ENCODE measurements at regions not wholly inside any gene's neighbourhood (a gene's known extent, or its start where the extent isn't known, plus 50 kb on each side); places are given as distances from the start of the nearest gene placed in this dataset.
A peak's percentile ranks its signal among the peaks of the same experiment; 100 is the strongest.

GRCh38 chr18:37778417-37779165 lies 213.0 kb upstream of the CELF4 start:
- FAIRE-seq (no peak), DNase-seq (ENCODE audit: low spot score) (peak; percentile 67)

- DNase-seq (ENCODE audit: low spot score) (no peak), FAIRE-seq (no peak)
Measured at GRCh38 chr18:37769826-37770225, 204.2 kb upstream of the CELF4 start.

GRCh38 chr18:37764541-37765288 lies 199.1 kb upstream of the CELF4 start:
- no peak for FAIRE-seq

GRCh38 chr18:37762076-37762621 lies 196.6 kb upstream of the CELF4 start:
- DNase-seq (ENCODE audit: low spot score) (no peak), FAIRE-seq (no peak)

More at GRCh38 chr18:37764541-37765288, 199.1 kb upstream of the CELF4 start:
- DNase-seq (ENCODE audit: low spot score): no peak

- FAIRE-seq (no peak), DNase-seq (ENCODE audit: low spot score) (no peak)
Measured at GRCh38 chr18:37754141-37754540, 188.5 kb upstream of the CELF4 start.

GRCh38 chr18:37742436-37742835 lies 176.8 kb upstream of the CELF4 start:
- no peak for FAIRE-seq
- no peak for DNase-seq (ENCODE audit: low spot score)

- FAIRE-seq (no peak), DNase-seq (ENCODE audit: low spot score) (no peak)
Measured at GRCh38 chr18:37741032-37741623, 175.5 kb upstream of the CELF4 start.

GRCh38 chr18:37734406-37734805 lies 168.8 kb upstream of the CELF4 start:
- FAIRE-seq (no peak), DNase-seq (ENCODE audit: low spot score) (no peak)

- no peak for FAIRE-seq
Measured at GRCh38 chr18:37729716-37730115, 164.1 kb upstream of the CELF4 start.

GRCh38 chr18:37724206-37724605 lies 158.6 kb upstream of the CELF4 start:
- FAIRE-seq (no peak), DNase-seq (ENCODE audit: low spot score) (no peak)

More at GRCh38 chr18:37729716-37730115, 164.1 kb upstream of the CELF4 start:
- no peak for DNase-seq (ENCODE audit: low spot score)

- FAIRE-seq: no peak
Measured at GRCh38 chr18:37721544-37722522, 156.2 kb upstream of the CELF4 start.

GRCh38 chr18:37720663-37721062 lies 155.1 kb upstream of the CELF4 start:
- FAIRE-seq (no peak), DNase-seq (ENCODE audit: low spot score) (no peak)

More at GRCh38 chr18:37721544-37722522, 156.2 kb upstream of the CELF4 start:
- peak; percentile 18 for DNase-seq (ENCODE audit: low spot score)

GRCh38 chr18:37717656-37718055 lies 152.1 kb upstream of the CELF4 start:
- DNase-seq (ENCODE audit: low spot score): no peak
- no peak for FAIRE-seq

GRCh38 chr18:37717098-37717497 lies 151.5 kb upstream of the CELF4 start:
- no peak for FAIRE-seq

GRCh38 chr18:37716106-37716735 lies 150.6 kb upstream of the CELF4 start:
- FAIRE-seq (no peak), DNase-seq (ENCODE audit: low spot score) (no peak)

More at GRCh38 chr18:37717098-37717497, 151.5 kb upstream of the CELF4 start:
- no peak for DNase-seq (ENCODE audit: low spot score)

GRCh38 chr18:37714691-37715090 lies 149.1 kb upstream of the CELF4 start:
- no peak for DNase-seq (ENCODE audit: low spot score)
- FAIRE-seq: no peak

- FAIRE-seq (no peak), DNase-seq (ENCODE audit: low spot score) (no peak)
Measured at GRCh38 chr18:37712776-37713175, 147.2 kb upstream of the CELF4 start.

GRCh38 chr18:37711766-37712505 lies 146.3 kb upstream of the CELF4 start:
- no peak for FAIRE-seq

GRCh38 chr18:37710726-37711125 lies 145.1 kb upstream of the CELF4 start:
- FAIRE-seq (no peak), DNase-seq (ENCODE audit: low spot score) (no peak)

More at GRCh38 chr18:37711766-37712505, 146.3 kb upstream of the CELF4 start:
- DNase-seq (ENCODE audit: low spot score): no peak
